ENCODE measurements at regions not wholly inside any gene's neighbourhood (a gene's known extent, or its start where the extent isn't known, plus 50 kb on each side); places are given as distances from the start of the nearest gene placed in this dataset.

GRCh38 chr11:45036733-45037132 lies 86.0 kb upstream of the TP53I11 start:
- DNase-seq (ENCODE audit: low spot score): no peak

GRCh38 chr11:45037434-45038005 lies 86.8 kb upstream of the TP53I11 start:
- no peak for DNase-seq (ENCODE audit: low spot score)

- no peak for DNase-seq (ENCODE audit: low spot score)
Observed at GRCh38 chr11:45038923-45039322, 88.2 kb upstream of the TP53I11 start.

DNA sequence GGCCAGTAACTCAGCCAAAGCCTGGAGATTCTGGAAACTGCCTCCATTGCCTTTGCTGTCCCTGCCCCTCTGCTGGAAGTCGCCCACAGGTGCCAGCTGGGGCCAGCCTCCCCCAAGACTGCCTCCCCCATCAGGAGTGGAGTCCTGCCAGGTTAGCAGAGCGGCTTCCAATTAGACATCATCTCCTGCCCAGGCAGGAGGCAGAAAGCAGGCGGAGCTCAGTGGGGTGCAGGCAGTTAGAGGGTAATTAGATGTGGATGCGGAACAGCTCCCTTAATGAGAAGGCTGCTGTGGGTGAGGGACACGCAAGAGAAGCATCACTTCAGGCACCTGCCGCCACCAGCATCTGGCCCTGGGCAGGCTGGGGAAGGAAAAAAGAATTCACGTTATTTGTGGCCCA lies 90.9 kb upstream of the TP53I11 start:
- no peak for DNase-seq (ENCODE audit: low spot score)

- no peak for DNase-seq (ENCODE audit: low spot score)
Observed at GRCh38 chr11:45042560-45042959, 91.9 kb upstream of the TP53I11 start.

DNA sequence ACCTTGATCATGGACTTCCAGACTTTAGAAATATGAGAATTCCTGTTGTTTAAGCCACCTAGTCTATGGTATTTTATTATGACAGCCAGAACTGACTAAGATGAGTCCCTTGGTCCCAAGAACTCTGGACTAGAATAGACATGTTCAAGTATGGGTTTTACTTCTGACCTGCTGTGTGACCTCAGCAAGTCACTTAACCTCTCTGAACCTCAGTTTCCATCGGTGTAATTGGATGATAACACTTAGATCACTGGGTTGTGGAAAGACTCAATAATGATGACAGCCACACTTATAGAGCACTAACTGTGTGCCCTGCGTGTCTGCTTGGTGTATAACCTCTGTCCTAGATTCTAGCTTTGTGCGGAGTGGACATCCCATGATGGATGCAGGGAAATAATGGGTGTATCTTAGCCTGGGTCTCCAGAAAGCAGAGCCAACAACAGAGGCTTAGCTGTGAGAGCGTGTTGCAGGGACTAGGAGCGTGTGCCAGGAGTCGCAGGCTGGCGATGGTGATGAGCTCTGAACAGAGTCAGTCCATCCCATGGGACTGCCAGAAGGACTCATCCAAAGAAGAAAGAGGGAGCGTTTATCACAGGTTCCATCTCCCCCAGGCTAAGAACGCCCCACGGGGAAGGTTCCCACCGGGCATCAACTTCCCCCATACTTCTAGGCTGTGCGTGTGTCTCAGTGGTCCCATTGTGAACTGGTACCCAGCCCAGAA lies 93.2 kb upstream of the TP53I11 start:
- DNase-seq (ENCODE audit: low spot score): no peak

GRCh38 chr11:45045683-45046471 lies 95.2 kb upstream of the TP53I11 start:
- no peak for DNase-seq (ENCODE audit: low spot score)

DNA sequence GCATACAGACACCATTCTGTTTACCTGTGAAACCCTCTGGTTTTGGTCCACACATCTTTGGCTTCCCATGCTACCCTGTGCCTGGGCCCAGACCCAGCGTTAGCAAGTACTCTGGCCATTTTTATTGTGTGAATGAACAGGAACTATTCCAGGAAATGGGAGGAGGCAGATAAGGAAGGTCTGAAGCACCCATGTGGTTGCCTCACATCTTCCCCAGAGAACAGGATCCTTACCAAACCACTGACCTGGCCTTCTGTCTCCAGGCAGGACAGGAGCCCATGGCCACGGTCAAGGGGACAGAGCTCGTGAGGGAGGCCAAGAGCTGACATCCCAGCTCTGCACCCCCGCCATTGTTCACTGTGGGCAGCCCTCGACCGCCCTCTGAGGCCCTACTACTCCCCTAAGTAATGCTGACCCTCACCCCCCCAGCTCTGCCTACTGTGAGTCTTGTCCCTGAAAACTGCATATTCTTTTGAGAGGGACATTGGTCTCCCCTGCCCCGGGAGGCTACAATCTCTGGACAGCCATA lies 97.7 kb upstream of the TP53I11 start:
- no peak for DNase-seq (ENCODE audit: low spot score)

DNA sequence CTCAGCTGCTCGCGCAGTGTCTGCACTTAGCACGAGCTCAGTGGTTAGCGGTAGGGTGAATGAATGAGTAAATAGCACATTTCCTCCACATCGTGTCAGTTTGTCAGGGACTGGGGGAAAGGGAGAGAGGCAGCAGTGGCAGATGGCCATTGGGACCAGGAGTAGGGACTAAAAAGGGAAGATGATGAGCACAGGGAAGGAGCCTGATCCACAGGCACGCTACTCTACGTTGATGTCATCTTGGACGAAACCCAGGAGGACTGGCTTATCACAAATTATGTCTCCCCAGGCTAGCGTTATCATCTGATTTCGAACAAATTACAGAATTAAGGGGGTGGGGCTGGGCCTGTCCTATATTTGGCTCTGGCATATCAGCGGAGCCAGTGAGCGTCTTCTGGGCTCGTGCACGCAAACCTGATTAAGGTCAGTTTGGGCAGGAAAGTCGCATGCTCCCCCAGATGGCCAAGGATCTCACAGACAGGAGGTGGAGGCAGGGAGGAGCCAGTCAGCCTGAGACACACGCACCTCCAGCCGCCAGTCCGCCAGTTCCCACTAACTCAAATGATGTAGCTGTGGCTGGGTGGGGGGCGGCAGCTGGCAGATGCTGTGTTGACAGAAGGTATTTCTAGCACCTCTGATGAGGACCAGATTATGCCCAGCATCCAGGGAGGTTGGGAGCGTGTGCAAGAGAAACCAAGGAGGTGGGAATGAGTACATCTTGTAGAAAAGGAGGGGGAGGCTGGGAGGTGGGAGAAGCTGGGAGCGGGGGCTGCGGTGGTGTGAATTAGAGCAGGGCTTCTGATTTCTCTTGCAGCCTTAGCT lies 97.4 kb upstream of the PRDM11 start:
- DNase-seq (ENCODE audit: low spot score): no peak

DNA sequence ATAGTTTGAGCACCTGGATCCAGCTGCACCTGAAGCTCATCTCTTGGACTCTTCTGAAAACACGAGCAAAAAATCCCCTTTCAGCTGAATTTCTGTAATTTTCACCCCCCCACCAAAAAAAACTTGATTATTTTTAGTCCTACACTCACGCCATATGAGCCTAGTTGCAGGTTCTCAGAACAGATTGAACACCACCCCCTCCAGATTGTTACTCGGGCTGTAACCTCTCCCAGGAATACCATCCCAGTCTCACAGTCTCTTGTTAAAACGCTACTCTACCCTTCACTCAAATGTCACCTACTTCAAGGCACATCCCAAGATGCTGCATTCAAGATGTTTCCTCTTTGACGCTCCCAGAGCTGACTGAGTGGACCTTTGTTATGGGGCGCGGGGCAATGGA lies 96.3 kb upstream of the PRDM11 start:
- no peak for DNase-seq (ENCODE audit: low spot score)

DNA sequence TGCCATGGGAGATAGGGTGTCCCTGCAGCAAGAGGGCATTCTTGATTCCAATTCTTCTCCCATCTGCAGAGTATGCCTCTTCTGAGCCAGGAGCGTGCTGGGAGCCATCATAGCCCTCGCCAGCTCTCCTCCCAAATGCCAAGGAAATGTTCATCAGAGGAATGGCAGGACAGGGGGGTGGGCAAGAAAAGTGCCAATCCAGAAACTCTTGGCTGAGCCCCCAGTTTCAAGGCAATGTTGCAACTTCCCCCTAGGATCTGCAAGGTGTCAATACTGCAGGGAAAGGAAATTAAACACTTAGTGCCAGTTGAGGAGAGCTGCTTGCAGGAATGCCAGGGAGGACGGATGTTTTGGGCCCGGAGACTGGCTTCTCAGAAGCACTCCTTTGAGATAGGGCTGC lies 94.8 kb upstream of the PRDM11 start:
- no peak for DNase-seq (ENCODE audit: low spot score)

GRCh38 chr11:45052361-45052760 lies 94.1 kb upstream of the PRDM11 start:
- no peak for DNase-seq (ENCODE audit: low spot score)

DNA sequence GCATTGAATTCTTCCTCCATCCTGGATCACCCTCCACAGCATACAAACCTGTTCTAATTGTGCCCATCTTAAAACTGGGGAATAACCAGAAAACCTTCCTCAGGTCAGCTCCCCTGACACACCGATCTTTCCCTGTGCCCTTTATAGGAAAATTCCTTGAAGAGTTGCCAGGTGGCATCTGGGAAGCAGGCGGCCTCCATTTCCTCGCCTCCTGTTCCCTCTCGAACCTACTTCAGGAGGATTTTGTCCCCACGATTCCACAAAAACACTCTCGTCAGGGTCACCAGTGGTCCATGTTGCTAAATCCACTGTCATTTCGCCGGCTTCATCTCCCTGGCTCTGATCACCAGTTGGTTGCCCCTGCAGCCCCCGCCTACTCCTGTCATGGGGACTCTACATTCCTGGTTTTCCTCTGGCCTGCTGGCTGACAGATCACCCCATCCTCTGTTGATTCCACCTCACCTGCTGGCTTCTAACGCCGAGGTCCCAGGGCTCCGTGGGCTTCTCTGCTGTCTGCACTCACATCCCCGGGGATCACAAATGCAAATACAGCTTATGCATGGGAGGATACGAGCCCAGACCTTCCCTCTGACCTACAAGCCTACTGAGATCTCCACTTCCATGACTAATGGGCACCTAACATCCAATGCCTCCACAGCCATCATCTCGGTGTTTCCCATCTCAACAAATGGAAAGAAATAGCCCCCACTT lies 92.5 kb upstream of the PRDM11 start:
- DNase-seq (ENCODE audit: low spot score): no peak

DNA sequence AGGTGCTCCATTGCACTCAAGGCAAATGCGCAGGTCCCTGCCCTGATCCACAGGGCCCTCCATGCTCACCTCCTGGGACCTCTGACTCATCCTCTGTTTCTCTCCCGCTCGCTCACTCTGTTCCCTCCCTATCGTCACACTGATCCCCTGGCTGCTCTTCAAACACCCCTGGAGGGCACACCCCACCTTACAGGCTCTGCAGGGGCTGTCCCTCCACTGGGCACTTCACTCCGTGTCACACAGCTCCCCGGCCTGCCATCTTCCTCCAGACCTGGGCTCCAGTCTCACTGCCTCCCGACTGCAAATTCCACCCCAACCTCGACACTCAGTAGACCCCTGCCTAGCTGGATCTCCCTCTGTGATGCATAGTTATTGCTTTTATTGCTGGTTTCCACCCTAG lies 91.5 kb upstream of the PRDM11 start:
- DNase-seq (ENCODE audit: low spot score): no peak

- no peak for DNase-seq (ENCODE audit: low spot score)
Observed at GRCh38 chr11:45056529-45056928, 89.9 kb upstream of the PRDM11 start.

DNA sequence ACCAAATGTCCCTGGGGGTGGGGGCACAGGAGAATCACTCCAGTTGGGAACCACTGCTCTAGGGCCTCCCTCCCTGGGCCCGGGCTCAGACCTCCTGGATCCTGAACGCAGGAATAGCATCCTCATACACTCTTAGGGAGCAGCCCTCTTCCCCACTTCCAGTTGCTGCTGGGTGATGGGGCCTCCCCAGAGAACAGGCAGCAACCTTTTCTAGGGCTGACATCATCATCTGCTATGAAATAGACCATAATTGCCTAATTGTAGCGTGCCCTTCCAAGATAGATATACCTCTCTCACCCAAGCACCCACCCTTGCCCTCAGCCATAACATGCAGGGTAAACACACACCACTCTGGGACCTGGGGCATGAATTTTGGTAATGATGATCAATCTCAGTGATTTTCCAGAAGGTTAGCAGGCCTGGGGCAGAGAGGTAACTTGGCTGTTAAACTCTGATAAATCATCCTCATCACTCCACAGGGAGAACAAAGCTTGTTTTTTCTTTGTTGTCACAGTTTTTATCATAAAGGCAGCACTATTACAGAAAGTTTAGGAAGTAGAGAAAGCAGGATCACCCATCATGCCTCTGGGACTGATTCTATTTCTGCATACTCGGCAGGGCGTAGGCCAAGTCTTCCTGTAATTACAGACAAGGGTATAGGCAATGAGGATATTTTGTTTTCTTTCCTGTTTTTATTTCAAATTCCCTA lies 88.3 kb upstream of the PRDM11 start:
- DNase-seq (ENCODE audit: low spot score): no peak

DNA sequence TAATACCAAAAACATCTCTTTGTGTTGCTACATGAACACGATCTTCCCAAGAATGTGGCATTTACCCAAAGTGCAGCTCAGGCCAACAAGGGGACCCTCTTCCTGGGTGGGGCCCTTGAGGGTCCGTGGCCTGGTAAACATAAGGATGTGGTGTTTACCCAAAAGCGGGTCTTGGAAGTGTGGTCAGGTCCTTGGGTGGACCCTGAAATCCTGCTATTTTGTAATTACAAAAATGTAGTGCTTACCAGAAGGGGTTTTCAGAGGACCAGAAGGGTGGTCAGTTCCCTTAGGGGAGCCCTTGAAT lies 87.8 kb upstream of the PRDM11 start:
- no peak for DNase-seq (ENCODE audit: low spot score)

DNA sequence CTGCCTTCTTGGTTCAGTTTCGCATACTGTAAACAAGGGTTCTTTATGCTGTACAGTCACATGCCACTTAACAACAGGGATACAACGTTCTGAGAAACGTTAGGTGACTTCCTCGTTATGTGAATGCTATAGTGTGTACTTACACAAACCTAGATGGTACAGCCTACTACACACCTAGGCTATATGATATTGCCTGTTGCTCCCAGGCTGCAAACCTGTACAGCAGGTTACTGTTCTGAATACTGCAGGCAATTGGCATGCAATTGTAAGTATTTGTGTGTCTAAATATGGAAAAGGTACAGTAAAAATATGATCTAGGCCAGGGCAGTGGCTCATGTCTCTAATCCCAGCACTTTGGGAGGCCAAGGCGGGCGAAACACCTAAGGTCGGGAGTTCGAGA lies 85.7 kb upstream of the PRDM11 start:
- no peak for DNase-seq (ENCODE audit: low spot score)

- no peak for DNase-seq (ENCODE audit: low spot score)
Observed at GRCh38 chr11:45061641-45062040, 84.8 kb upstream of the PRDM11 start.

GRCh38 chr11:45062115-45062514 lies 84.3 kb upstream of the PRDM11 start:
- no peak for DNase-seq (ENCODE audit: low spot score)

DNA sequence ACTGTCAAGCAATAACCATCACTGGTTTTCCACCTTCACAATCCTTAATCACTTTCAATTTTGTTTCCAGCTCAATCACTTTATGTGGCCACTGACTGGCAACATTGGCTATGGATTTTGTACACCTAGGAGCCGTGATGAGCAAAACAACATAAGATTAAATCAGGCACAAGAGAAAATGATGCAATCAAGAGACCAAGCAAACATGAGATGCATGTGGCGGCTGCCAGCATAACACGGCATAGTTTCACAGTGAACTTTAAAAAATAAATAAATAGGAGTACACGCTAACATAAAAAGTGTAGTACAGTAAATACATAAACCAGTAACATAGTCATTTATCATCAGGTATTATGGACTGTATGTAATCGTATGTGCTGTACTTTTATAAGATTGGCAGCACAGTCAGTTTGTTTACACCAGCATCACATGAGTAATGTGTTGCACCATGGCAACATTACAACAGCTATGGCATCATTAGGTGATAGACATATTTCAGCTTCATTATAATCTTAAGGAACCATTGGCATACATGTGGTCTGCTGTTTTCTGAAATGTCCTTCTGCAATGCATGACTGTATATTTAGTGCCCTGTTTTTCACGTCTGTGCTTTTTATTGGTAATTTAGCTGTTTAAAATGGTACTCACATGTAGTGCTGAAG lies 83.3 kb upstream of the PRDM11 start:
- no peak for DNase-seq (ENCODE audit: low spot score)
